NCI-H82 (cell line): ENCODE measurements at regions not wholly inside any gene's neighbourhood (a gene's known extent, or its start where the extent isn't known, plus 50 kb on each side); places are given as distances from the start of the nearest gene placed in this dataset.

ENCODE experiments used
- DNase-seq: peaks from one replicate; lab custom pipeline; 2025; lab: John Stamatoyannopoulos, UW

- peak; percentile 9 for DNase-seq
Observed at GRCh38 chr18:78069784-78070664, 820.4 kb downstream of the GALR1 start.

- DNase-seq, result no peak
Observed at GRCh38 chr18:78071166-78071710, 821.6 kb downstream of the GALR1 start.

GRCh38 chr18:78071776-78072175 is 822.1 kb downstream of the GALR1 start:
- peak; percentile 12 for DNase-seq

GRCh38 chr18:78072375-78072774 is 822.7 kb downstream of the GALR1 start:
- DNase-seq, result peak; percentile 4

GRCh38 chr18:78073275-78073674 is 823.6 kb downstream of the GALR1 start:
- peak; percentile 6 for DNase-seq

- DNase-seq, result no peak
Observed at GRCh38 chr18:78074400-78075020, 824.9 kb downstream of the GALR1 start.

GRCh38 chr18:78080081-78080480 is 830.4 kb downstream of the GALR1 start:
- DNase-seq, result no peak

- no peak for DNase-seq
Observed at GRCh38 chr18:78080761-78081160, 831.1 kb downstream of the GALR1 start.

- DNase-seq, result no peak
Observed at GRCh38 chr18:78082816-78083215, 833.2 kb downstream of the GALR1 start.

GRCh38 chr18:78085241-78086185 is 835.9 kb downstream of the GALR1 start:
- no peak for DNase-seq

GRCh38 chr18:78086931-78087330 is 837.3 kb downstream of the GALR1 start:
- no peak for DNase-seq

- DNase-seq, result peak; percentile 3
Observed at GRCh38 chr18:78087338-78087737, 837.7 kb downstream of the GALR1 start.

- DNase-seq, result no peak
Observed at GRCh38 chr18:78090584-78090983, 840.9 kb downstream of the GALR1 start.

- DNase-seq, result no peak
Observed at GRCh38 chr18:78092901-78093300, 843.3 kb downstream of the GALR1 start.

GRCh38 chr18:78099979-78100588 is 850.4 kb downstream of the GALR1 start:
- DNase-seq, result no peak

GRCh38 chr18:78101091-78101490 is 851.4 kb downstream of the GALR1 start:
- DNase-seq, result no peak

GRCh38 chr18:78102135-78102534 is 852.5 kb downstream of the GALR1 start:
- no peak for DNase-seq

- no peak for DNase-seq
Observed at GRCh38 chr18:78105611-78106010, 856.0 kb downstream of the GALR1 start.

- no peak for DNase-seq
Observed at GRCh38 chr18:78106946-78107345, 857.3 kb downstream of the GALR1 start.

GRCh38 chr18:78107363-78107762 is 857.7 kb downstream of the GALR1 start:
- no peak for DNase-seq

- no peak for DNase-seq
Observed at GRCh38 chr18:78108554-78108953, 858.9 kb downstream of the GALR1 start.
